ENCODE measurements at regions not wholly inside any gene's neighbourhood (a gene's known extent, or its start where the extent isn't known, plus 50 kb on each side); places are given as distances from the start of the nearest gene placed in this dataset.
"Not testable (repeated sequence)": the region's sequence is repeated elsewhere in the genome, so short reads cannot be mapped to it uniquely, and the experiment has no call there.

- TF ChIP-seq CTCF (IDR thresholded peaks at IDR 0.05; ENCODE audit: insufficient read depth, missing control alignments) = no peak
- no peak for DNase-seq (ENCODE audit: insufficient read length, low spot score)
- no peak for FAIRE-seq
Measured at GRCh38 chr5:13357929-13358328, 586.6 kb downstream of the DNAH5 start.

DNA sequence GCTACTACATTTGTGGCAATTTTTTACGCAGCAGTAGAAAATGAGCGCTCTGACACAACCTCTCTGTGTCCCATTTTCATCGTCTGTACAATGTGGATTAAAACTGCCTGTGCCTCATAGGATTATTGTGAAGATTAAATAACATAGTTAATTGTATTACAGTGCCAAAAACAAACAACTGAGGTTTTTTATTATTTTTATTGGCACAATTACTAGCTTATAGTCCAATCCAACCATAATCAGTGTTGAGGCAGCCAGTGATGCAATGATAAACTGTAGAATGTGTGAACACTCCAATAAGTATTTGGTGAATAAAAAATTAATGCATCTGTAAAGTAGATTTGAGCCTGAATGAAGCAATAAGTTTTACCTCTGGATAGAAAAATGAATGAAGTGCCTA is 588.3 kb downstream of the DNAH5 start:
- no peak for TF ChIP-seq CTCF (IDR thresholded peaks at IDR 0.05; ENCODE audit: insufficient read depth, missing control alignments)
- DNase-seq (ENCODE audit: insufficient read length, low spot score) (no peak), FAIRE-seq (no peak)

- no peak for FAIRE-seq
- TF ChIP-seq CTCF (IDR thresholded peaks at IDR 0.05; ENCODE audit: insufficient read depth, missing control alignments) = no peak
- DNase-seq (ENCODE audit: insufficient read length, low spot score) = no peak
Measured at GRCh38 chr5:13354611-13355010, 589.9 kb downstream of the DNAH5 start.

- FAIRE-seq (no peak), DNase-seq (ENCODE audit: insufficient read length, low spot score) (no peak)
- no peak for TF ChIP-seq CTCF (IDR thresholded peaks at IDR 0.05; ENCODE audit: insufficient read depth, missing control alignments)
Measured at GRCh38 chr5:13350767-13351166, 593.7 kb downstream of the DNAH5 start.

DNA sequence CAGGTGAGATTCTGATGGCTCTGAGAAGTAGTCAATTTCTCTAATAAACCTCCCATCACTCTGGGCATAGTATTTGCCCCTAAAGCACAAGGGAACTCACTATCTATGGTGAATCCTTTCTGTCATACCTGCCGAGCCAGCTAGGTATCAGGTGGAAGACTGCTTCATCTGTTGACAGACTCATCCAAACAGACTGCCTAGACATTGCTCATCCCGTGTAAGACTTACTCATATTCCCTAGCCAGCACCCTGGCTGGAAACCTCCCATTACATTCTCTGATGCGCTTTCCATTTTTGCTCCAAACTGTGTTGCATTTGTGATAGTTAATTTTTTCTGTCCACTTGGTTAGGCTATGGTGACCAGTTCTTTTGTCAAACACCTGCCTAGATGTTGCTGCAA is 595.9 kb downstream of the DNAH5 start:
- TF ChIP-seq CTCF (IDR thresholded peaks at IDR 0.05; ENCODE audit: insufficient read depth, missing control alignments) = no peak
- no peak for FAIRE-seq
- no peak for DNase-seq (ENCODE audit: insufficient read length, low spot score)

DNA sequence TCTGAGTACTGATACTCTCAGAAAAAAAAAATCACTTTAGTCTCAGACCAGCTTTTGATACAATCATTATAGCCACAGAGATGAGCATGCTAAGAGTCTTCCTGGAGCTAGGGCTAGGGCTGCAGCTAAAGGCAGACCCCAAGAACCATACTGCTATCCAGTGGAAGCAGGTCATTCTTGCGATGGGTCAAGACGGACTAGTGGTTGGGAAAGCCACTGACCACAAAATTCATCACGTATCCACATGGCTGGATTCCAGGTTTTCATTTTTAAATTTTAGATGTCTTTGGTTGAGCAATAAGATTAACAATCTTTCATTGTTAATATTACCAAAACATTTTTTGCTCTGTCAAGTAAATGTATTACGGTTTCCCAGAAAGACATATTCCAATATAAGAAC is 598.1 kb downstream of the DNAH5 start:
- TF ChIP-seq CTCF (IDR thresholded peaks at IDR 0.05; ENCODE audit: insufficient read depth, missing control alignments) = no peak
- FAIRE-seq = no peak
- DNase-seq (ENCODE audit: insufficient read length, low spot score) = no peak

GRCh38 chr5:13339093-13339492 is 605.4 kb downstream of the DNAH5 start:
- no peak for FAIRE-seq
- TF ChIP-seq CTCF (IDR thresholded peaks at IDR 0.05; ENCODE audit: insufficient read depth, missing control alignments) = no peak
- no peak for DNase-seq (ENCODE audit: insufficient read length, low spot score)

DNA sequence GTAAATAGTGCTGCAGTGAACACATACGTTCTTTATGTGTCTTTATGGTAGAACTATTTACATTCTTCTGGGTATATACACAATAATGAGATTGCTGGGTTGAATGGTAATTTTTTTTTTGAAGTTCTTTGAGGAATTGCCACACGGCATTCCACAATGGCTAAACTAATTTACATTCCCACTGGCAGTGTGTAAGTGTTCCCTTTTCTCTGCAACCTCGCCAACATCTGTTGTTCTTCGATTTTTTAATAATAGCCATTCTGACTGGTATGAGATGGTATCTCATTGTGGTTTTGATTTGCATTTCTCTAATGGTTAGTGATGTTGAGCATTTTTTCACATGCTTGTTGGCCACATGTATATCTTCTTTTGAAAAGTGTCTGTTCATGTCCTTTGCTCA is 609.5 kb downstream of the DNAH5 start:
- not testable (repeated sequence) for FAIRE-seq; DNase-seq (ENCODE audit: insufficient read length, low spot score)
